ENCODE measurements at regions not wholly inside any gene's neighbourhood (a gene's known extent, or its start where the extent isn't known, plus 50 kb on each side); places are given as distances from the start of the nearest gene placed in this dataset.
"Not testable (repeated sequence)": the region's sequence is repeated elsewhere in the genome, so short reads cannot be mapped to it uniquely, and the experiment has no call there.

DNA sequence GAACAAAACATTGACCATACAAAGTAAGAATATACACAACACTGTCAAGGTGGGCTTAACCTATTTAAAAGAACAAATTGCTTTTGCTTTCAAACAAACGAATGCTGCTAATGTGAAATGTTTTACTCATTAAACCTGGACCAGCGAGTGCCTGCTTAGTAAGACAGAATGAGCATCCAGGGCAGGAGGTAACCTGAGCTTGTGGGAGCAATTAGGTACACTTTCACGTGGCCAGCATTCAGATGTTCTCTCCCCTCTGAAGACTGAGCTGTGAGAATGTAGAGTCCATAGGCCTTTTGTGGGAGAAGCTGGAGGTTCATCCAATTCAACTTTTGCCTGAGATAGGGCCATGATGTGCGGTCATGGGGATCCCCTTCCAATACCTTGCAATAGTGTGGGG, 266.5 kb downstream of the TSN start:
- no peak for DNase-seq

DNA sequence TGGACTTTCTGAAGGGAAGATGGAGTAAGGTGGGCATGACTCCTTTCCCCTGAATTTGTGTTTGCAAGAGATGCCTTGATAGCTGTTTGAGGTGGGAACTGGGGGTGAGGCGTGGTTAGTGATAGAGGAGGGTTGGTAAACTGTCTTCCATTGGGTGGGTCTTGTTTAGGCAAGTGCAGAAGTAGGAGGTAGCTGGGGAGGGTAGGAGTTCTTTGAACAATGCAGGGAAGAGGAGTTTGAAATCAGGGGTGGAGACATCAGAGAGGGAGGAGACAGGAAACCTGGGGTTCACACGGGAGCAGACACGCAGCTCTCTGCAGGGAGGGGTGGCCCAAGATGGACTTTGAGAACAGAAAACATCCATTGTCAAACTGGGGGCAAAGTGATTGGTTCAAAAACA, 267.1 kb downstream of the TSN start:
- DNase-seq: no peak

DNA sequence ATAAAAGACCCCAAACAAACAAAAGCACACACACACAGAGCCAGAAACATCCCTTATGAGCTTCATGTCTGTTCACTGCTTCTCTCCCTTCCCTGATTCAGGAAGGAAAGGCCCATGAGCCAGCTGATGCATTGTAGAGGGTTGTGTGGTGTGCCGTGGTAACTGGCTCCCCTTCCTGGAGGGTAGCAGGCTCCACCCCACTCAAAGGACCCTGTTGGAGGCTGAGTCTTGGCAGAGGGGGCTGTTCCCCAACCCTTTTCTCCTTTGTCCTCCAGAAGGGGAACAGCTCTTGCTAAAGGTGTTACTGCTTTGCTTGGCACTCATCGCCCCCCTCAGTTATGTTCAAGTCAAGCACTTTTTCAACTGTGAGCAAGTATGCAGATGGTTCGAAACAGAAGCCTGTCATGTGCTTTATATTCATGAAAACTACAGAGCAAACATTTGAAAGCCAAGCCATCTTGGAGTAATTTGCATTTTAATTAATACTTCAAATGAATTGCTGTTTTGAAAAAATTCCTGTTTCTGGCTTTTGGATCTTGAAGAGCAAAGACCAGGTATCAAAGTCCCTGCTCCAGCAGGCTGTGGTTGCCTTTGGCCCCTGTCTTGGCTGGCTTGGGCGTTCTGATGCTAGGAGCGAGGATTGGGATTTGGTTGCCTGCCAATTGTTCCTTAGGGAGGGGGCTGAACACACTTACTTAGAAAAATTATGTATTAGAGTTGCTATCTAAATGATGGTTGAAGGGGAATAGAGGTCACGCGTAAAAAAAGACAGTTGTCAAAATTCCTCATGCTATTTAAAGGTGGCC, 267.8 kb downstream of the TSN start:
- no peak for DNase-seq

DNA sequence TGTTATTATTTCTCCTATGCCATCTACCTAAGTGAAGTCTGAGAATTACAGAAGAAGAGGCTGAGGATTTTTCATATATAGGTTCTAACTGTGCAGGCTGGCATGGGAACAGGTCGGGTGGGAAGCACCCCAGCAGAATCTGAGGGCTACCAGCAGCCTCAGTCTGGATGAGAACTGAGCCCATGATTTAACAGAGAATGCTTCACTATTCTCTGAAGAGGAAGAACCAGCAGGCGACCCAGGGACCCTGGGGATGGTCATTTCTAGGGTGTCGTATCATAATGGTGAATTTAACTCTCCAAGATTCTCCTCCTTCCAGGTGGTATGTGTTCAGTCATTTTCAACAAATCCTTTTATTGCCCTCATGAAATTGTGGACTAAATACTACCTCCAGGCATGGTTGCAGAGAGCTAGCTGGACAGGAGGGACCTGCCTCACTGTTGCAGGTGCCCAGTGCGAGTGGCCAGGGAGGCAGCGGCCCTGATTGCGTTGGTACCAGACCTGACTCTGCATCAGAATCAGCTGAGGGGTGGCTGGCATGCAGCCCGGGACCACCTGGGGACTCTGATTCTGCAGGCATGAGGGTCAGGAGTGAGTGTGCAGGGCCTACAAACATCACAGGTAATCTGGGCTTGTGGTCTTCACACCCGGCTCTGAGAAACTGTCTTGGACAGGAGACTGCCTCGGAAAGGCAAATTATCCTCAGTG, 272.2 kb downstream of the TSN start:
- DNase-seq: no peak

DNA sequence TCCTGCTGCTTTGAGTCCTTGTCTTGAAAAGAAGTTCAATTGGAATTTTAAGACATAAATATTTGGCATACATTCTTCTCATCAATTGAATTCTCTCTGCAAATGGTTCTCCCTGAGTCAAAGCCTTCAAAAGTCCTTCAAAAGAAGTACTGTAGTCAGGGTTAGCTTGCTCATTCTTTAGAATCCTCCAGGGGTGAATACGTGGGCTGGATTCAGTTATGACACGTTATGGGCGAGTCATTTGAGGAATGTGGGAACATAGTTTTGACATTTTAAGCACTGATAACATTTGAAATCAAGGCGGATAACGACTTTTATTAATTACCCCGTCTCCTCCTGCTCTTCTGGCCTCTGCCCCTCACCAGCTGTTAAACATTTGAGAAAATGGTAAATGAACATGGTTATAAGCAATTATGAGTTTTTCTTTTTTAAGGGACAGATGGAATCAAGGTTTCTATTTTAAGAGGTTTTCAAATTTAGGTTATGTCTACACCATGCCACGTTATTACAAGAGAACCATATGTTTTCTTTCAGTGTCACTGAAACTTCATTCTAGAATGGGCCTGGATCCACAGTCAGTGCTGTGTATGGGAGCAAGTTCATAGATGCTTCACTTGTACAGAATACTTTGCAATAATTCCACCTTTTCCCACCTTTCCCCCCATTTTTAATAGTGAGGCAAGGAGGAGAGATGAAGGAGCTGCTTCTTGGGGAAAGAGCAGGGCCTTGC, 273.1 kb downstream of the TSN start:
- no peak for DNase-seq

DNA sequence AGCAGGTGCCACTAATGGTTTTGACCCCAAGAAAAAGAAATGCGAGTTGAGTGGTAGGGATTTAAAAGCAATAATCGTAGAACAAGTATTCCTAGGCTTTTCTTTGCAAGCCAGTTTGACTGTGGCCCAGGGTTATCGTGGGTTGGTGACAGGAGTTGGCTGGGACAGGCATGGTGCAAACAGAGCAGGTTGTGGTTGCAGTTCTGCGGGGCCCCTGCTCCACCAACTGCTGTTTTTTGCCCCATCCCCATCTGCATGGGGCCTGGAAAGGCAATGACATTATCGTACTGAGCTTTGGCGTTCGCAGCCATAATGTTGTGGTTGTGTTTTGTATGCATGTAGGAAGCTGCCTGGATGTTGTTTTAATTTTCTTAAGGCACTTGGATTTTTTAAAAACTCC, 274.0 kb downstream of the TSN start:
- DNase-seq: no peak

DNA sequence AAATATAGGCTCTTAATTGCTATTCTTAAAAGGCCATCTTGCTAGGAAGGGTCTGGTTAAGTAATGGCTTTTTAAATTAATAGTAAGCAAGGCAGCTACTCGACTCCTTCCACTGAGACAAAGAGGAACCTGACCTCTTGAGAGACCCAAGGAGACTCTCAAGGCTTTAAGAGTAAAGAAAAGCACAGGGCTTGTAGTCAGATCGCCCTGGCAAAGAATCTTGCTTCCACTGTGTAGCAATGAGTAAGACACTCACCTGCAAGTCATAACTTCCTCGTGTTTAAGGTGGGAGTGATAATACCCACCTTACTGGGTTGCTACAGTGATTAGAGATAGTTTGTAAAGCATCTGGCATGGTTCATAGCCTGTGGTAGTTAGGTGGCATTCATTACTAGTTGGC, 274.5 kb downstream of the TSN start:
- DNase-seq: no peak

DNA sequence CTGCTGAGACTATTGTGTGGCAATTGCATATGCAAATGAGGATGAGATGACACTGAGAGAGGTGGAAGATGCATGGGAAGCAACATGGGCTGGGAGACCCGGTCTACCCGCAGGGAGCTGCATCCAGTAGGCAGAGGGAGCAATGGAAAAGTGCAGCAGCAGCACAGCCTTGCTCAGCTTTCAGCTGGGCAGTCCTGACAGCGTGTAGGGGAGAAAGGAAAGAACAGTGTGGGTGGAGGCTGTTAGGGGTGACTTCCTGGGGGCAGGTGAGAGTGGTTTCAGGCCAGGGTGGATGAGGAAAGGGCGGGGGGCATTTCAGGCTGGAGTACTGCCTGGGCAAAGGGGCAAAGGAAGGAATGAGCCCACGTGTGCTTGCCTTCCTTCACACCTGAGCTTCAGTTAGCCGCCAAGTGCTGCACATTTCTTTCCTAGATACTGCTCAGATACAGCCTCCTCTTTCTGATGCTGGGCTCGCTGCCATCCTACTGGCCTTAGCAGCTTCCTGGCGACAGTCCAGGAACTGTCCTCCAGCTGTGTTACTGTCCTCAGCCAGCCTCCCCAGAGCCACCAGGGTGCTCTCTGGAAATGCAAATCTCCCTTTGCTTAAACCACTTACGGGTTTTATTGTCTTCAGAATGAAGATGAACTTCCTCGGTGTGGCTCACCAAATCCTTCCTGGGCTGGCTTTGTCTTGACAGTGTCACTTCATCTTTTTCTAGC, 276.3 kb downstream of the TSN start:
- no peak for DNase-seq

DNA sequence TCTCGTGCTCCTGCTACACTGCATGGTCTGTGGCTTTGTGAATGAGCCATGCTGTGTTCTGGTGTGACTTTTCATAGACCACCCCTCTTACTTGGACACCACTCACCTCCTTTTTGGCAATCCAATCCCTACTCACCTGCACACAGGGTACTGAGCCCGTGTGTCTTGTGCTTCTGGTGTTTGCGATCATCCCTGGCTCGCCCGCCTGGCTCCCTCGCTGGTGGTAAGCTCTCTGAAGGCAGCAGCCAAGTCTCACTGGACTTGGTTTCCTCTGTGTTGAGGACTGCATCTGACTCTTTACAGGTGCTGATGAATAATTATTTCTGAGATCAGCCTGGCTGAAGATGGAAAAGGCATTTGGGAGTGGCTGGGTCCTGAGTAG, 276.8 kb downstream of the TSN start:
- DNase-seq: no peak

DNA sequence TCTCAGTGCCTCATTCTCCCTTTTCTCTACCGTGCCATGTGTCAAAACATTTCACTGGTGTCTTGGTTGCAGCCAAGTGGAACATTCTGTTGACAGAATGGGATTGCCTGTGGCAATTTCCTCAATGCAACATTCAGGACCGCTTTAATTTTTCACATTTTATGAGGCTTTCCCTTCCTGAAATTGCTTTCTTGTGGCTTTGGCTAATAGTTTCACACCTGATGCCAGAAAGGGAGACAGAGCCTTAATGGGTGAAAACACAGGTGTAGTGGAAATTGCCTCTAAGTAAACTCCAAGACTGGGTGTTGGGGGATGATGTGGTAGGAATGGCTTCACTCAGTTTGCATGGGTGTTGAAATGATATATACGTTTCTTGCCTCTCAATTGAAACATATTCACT, 278.3 kb downstream of the TSN start:
- DNase-seq: no peak

DNA sequence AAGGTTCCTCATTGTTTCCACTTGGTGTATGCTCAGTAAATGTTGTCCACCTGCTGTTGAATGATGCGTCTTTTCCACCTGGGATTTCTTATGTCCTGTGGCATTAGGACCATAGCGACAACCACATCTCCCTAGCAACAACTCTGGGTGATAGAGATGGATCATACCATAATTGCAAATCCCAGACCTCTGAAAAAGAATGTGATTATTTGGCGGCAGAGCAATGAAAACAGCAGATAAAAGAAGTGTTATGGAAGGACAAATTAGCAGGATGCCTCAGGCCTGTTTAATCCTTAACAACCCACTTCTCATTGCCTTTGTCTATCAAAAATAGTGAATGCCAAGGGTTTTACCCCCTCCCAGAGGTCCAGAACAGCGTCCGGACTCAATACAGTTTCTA, 278.9 kb downstream of the TSN start:
- DNase-seq: no peak

DNA sequence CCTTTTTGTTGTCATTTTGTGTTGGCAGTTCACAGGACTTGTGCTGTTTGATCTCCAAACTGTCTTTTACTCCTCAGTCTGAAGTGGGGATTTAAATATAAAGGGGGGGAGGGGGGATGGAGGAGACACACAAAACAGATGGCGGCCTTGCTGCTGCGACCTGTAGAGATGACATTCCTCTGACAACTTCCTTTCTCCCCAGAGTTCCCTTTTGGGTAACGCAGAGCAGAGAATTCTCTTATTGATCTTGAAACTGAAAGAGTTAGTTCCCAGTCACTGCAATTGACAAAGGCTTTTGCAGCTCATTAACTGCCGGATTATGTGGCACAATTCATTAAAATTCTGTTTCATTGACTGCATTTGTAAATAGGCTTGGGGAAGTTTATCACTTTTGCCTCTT, 279.3 kb downstream of the TSN start:
- DNase-seq: no peak

DNA sequence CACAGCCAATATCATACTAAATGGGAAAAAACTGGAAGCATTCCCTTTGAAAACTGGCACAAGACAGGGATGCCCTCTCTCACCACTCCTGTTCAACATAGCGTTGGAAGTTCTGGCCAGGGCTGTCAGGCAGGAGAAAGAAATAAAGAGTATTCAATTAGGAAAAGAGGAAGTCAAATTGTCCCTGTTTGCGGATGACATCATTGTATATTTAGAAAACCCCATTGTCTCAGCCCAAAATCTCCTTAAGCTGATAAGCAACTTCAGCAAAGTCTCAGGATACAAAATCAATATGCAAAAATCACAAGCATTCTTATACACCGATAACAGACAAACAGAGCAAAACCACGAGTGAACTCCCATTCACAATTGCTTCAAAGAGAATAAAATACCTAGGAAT, 283.4 kb downstream of the TSN start:
- not testable (repeated sequence) for DNase-seq

DNA sequence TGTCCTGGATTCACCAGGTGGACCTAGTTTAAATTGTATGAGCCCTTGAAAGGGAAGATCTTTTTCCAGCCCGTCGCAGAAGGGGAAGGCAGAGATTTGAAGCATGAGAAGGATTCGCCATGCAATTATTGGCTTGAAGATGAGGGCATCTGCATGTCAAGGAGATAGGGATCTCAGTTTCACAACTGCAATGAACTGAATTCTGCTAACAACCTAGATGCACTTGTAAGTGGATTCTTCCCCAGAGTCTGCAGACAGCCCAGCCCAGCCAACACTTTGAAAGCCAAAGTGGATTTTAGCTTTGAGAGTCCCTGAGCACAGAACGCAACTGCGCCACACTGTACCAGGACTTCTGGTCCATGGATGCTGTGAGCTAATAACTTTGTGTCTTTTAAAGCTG, 286.0 kb downstream of the TSN start:
- no peak for DNase-seq

DNA sequence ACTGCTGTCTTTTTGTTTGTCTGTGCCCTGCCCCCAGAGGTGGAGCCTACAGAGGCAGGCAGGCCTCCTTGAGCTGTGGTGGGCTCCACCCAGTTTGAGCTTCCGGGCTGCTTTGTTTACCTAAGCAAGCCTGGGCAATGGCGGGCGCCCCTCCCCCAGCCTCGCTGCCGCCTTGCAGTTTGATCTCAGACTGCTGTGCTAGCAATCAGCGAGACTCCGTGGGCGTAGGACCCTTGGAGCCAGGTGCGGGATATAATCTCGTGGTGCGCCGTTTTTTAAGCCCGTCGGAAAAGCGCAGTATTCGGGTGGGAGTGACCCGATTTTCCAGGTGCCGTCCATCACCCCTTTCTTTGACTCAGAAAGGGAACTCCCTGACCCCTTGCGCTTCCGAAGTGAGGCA, 296.2 kb downstream of the TSN start:
- not testable (repeated sequence) for DNase-seq

DNA sequence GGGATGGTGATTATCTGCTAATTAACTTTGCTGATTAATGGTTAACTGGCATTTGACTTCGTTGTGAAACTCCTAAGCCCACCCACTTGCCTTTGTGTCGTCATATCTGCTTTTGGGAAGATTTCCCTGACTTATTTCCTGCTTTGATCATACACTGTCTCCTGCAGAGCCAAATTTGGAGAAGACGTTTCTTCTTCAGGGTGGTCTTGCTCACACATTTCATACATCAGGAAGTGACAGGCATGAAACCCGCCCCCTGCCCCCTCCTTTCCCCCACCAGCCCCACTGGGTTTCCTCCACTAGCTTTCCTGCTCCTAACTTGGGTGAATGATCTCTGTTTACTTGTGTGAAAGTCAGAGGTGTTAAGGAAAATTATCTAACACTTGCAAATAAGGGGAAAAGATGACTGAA, 300.1 kb downstream of the TSN start:
- no peak for DNase-seq

DNA sequence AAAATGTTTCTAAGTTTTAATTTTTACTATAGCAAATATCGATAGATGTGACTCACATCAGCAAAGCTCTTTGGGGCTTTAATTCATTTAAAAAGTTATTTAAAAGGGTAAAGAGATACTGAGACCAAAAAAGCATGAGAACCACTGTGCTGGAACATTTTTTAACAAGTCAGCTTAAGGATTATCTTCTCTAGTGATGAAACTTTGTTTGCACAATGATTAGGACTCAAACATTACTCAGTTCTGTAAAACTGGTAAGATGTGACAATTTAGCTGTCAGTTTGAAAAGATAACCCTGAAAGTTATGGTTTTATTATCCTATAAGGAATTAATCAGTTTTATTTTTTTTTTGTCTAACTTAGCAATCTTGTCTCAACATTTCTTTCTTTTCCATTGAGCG, 301.4 kb downstream of the TSN start:
- DNase-seq: no peak

DNA sequence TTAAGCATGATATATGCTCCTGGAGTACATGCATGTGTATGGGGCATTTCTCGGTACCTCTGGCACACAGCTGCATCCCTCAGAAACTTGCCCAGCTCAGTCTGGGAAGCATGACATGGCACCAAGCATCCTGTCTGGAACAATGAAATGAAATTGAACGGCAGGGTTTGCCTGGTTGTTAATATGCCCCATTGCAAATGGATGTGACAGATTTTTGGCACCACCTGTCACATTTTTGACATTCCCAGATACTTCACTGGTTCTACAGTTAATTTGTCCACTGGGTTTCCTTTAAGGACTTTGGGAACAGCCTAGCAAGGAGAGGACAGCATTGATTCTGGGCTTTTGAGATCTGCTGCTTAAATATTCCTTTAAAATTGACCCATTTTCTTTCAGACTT, 305.8 kb downstream of the TSN start:
- no peak for DNase-seq

DNA sequence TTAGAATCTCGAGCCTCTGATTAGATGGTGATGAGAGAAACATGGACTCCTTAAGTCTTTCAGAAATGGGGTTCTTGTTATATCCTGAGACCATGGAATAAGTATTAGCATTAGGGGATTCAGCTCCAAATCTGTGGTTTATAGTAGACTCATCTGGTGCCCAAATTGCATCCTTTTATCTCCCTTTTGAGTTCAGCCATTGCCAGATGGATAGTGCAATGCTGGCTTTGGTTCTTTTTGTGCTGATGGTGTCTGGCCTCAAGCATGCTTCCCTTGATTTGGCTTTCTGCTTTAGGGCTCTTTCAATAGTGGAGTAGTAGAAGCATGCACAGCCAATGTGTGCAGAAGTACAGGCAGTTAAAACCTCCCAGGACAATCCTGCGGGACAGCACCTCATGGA, 306.4 kb downstream of the TSN start:
- no peak for DNase-seq

DNA sequence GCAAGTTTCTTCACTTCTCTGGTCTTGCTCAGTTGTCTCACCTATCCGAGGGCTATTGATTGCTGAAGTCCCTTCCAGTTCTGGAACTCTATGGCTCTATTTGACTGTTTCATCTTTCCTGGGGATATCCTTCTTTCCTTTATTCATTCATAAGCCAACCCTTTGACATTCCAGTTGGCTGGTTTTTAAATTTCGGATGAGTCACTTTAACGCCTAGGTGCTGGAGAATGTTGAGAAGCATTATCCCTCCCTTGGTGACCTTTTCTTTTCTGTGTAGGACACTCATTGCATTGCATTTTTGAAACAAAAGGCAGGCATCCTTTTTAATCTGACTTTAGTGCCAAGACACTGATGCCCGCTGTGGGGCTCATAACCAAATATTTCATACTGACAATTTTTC, 307.1 kb downstream of the TSN start:
- DNase-seq: no peak

DNA sequence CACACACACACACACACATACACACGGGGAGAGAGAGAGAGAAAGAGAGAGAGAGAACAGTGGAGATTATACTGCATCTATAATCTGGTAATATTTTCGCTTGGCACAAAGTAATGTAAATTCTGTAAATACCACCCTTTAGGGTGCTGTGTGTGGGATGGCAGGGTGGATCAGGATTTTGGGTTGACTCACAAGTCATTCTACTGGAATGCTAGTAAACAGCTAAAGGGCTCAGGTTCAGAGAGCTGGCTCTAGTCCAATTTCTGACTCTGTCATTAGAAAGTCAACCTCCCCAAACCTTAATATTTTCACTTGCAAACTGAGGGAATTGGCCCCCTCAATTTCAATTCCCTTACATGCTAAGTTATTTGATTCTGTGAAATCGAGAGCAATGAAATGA, 308.3 kb downstream of the TSN start:
- DNase-seq: no peak

DNA sequence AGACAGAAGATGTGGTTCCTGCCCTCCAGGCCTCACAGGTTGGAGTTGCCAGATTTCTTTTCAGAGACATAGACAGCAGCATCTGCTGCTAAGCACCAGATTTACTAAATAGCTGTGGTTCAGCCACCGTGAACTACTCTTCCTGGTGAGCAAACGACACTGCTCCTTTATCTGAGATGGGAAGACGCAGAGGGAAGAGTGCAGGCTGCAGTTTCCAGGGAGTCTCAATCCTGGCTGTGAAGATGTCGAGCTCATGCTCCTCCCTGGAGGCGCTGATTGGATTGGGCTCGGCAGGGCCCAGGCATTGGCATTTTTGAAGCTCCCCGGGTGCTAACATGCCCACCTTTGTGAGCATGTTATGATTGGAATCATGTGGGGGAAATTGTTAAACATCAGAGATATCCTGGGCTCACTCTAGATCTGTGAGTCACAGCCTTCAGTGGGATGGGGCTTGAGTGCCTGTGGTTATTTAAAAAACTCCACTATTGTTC, 314.8 kb downstream of the TSN start:
- no peak for DNase-seq

DNA sequence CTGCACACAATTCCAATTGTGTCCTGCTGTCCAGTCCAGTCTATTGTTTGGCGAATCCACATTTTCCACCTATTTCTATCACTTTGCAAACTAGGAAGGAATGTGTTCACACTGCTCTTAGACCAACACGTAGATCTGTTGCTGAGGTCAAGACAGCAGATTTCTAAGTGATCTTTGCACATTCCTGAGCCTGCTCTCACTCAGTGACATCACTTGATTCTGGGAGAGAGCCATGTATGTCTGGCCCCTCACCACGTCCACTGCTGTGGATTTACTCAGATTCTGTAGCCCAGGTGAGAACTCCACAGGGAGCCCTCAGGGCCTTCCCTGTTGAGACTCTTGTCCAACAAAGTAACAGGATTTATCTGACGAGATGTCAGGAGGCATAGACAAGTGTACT, 317.2 kb downstream of the TSN start:
- DNase-seq: no peak
